ENCODE measurements at regions not wholly inside any gene's neighbourhood (a gene's known extent, or its start where the extent isn't known, plus 50 kb on each side); places are given as distances from the start of the nearest gene placed in this dataset.

- DNase-seq (ENCODE audit: low spot score) = no peak
Measured at GRCh38 chr6:167643223-167643622, 183.5 kb upstream of the AFDN start.

DNA sequence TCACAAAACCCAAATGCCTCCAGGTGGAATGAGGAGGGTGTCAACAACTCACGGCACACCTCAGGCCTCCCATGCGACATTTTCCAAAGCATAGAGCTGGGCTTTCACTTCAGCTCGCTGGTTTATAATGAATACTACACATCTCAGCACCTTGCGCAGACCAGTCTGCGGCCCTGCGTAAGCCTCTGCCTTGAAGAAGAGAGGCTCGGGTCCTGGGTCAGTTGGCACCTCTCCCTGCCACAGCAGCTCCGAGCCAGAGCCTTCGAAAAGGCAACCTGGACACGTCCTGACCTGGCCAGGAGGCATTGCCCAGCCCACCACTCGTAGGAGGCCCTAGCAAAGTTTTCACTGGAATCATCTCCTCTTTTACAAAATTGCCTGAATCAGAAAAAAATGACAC lies 183.0 kb upstream of the AFDN start:
- DNase-seq (ENCODE audit: low spot score) = no peak

DNA sequence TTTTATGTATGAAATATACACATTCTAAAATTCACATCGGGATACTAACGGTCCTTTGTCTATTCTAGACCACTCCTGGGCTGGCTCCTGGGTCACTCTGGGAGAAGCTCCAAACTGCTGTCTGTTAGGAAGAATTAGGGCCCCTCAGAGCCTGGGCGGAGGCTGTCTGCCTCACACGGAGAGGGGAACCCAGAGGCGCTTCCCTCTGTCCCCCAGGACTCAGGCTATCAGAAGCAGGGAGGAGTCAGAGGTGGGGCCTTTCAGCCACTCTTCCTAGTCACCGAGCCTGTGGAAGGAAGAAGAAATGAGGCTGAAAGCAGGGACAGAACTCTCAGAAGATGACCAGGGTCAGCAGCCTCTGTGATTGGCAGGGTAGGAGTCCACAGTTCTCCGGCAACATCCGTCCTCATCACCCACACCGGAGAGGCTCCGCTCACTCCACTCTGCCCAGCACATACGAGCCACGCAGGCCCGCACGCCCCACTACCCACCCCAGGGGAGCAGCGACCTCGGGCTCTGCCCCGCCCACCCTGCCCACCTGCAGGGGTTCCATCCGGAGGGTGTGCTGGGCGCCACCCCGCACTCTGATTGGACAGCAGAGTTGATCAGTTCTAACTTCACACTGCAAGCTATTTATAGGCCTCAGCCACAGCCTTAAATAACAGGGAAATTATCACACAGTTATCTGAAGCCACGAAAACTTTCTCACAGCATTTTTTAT lies 182.1 kb upstream of the AFDN start:
- no peak for DNase-seq (ENCODE audit: low spot score)

- no peak for DNase-seq (ENCODE audit: low spot score)
Measured at GRCh38 chr6:167645368-167645767, 181.3 kb upstream of the AFDN start.

DNA sequence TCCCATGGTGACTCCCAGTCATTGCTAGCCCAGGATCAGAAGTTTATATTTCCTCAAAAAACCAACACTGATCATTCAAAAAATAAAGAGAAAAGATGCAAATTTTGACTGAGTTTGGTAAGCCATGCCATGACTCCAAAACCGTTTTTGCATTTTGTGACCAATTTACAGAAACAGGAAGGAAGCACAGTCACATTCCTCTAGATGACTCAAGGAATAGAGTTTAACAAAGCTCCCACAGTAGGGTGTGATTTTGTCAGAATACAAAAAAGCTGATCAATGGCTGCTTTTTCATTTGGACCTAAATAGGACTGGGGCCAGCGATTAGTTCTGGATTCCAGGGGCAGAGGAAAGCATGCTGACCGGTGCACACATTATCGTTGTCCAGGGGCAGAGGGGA lies 179.4 kb upstream of the AFDN start:
- DNase-seq (ENCODE audit: low spot score) = no peak

GRCh38 chr6:167647737-167648470 lies 178.8 kb upstream of the AFDN start:
- DNase-seq (ENCODE audit: low spot score) = no peak

GRCh38 chr6:167648501-167649278 lies 178.0 kb upstream of the AFDN start:
- DNase-seq (ENCODE audit: low spot score) = no peak

DNA sequence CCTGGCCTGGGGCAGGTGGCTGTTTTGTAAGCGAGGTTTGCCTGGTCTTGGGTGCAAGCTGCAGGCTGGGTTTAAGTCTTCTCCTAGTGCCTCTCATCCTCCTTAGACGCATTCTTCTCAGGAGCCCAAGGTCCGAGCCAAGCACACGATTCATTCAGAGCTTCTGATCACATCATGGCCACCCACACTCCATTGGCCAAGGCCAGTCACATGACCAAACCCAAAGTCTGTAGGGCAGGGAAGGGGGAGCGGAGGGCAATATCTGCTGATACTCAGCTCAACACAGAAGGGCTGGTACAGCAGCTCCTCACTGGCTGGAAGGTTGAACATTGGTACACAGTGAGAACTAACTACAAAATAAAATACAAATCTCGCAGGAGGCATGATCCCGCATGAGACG lies 177.2 kb upstream of the AFDN start:
- no peak for DNase-seq (ENCODE audit: low spot score)

DNA sequence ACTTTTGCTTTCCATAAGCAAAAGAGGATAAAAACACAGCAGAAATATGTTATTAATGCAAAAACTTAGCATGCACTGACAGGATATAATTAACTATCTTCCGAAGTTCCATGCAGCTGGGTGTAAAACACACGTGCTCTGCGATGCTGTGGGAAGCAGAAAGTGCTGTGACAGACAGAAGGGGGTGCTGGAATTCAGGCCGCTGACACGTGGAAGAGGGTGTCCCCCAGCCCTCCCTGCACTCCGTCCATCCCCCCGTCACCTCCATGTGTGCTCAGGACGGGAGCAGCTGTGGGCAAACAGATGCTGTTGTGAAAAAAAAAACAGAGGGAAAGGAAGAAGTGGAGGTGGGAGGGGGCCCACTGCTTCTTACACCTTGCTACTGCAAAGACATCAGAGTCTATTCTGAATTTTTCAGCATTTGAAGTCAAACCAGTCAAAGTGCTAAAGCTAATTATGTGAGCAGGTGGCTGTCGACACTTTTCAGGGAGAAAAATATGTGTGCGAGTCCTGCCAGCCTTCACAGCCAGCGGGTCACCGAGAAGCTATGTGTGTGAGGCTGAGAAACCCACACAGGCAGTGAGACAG lies 175.9 kb upstream of the AFDN start:
- no peak for DNase-seq (ENCODE audit: low spot score)

DNA sequence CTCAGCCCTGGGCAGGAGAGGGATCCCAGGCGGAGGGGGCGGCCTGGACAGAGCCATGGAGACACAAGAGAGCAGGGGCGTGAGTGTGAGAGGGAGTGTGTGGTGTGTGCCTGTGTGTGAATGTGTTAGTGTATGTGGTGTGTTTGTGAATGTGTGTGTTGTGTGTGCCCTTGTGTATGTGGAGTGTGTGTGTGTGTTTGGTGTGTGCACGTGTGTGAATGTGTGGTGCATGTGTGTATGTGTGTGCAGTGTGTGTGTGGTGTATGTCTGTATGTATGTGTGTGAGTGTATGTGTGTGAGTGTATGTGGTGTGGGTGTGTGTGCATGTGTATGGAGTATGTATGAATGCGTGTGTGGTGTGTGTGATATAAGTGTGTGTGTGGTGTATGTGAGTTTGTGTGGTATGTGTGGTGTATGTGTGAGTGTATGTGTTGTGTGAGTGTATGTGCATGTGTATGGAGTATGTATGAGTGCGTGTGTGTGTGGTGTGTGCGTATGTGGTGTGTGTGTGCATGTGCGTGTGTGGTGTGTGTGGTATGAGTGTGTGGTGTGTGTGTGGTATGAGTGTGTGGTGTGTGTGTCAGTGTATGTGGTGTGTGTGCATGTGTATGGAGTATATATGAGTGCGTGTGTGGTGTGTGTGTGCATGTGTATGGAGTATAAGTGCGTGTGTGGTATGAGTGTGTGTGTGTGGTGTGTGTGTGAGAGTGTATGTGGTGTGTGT lies 175.2 kb upstream of the AFDN start:
- no peak for DNase-seq (ENCODE audit: low spot score)

- DNase-seq (ENCODE audit: low spot score) = no peak
Measured at GRCh38 chr6:167652042-167652700, 174.5 kb upstream of the AFDN start.

DNA sequence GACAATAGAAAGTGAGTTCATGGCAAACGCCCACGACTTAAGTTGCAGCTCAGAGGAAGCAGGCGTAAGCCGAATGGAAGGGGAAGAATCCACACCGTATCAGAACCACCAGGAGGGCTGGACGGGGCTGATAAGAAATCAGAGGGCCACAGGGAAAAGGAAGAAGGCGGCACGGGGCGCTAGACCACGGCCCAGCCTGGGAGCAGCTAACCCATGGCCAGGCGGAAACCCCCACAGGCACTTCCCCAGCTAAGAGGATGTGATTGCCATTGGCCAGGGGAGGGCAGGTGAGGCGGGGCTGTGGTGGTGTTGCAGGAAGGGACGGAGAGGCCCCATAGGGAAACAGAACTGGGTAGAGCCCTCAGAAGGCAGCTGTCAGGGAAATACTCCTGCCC lies 174.0 kb upstream of the AFDN start:
- DNase-seq (ENCODE audit: low spot score) = no peak

GRCh38 chr6:167653561-167653960 lies 173.2 kb upstream of the AFDN start:
- DNase-seq (ENCODE audit: low spot score) = no peak

DNA sequence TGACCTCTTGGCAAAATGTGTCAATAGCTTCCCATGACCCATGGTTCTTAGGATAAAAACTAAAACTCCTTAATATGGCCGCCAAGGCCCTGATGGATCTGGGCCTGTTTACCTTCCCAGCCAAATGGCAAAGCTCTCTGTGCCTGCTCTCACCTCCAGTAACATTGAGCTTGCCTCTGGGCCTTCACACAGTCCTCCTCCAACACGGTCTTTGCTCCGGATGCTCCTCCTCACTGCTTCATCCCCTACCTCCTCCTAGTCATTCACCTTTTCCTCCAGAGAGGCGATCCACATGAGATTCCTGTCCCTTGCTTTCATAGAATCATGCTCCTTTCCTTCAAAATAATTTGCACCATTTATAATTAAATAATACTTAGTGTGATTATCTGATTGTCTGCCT lies 172.3 kb upstream of the AFDN start:
- DNase-seq (ENCODE audit: low spot score) = no peak

- no peak for DNase-seq (ENCODE audit: low spot score)
Measured at GRCh38 chr6:167655174-167655821, 171.4 kb upstream of the AFDN start.

DNA sequence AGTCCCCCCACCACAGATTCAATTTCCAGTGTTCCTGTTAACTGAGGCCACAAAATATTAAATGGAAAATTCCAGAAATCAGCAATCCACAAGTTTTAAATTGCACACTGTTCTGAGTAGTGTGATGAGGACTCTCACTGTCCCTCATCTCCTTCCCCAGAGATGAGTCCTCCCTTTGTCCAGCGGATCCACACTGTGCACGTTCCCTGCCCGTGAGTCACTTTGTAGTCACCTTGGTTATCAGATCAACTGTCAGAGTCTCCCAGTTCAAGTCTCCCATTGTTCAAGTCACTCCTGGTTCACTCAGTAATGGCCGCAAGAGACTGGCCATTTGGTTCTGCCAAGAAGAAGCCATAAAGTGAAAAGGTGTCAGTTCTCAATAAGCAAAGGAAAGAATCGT lies 168.6 kb upstream of the AFDN start:
- DNase-seq (ENCODE audit: low spot score) = no peak

DNA sequence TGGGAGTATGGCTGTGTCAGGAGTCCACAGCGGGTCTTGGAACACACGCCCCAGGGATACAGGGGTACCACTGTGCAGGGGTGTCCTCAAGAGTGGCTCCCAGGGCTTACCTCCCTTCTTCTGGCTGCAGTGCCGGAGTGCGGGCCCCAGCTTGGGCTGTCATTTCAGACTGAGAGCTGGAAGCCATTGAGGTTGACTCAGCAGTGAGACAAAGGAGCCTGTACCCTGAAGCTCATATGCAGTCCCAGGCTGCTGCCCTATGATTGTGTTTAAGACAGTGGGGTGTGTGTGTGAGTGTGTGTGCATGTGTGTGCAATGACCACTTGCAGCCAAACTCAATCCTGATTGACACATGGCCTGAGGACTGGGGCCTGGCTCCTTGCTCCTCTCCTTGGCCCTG lies 167.7 kb upstream of the AFDN start:
- no peak for DNase-seq (ENCODE audit: low spot score)

GRCh38 chr6:167660424-167660823 lies 166.3 kb upstream of the AFDN start:
- DNase-seq (ENCODE audit: low spot score) = no peak

- DNase-seq (ENCODE audit: low spot score) = no peak
Measured at GRCh38 chr6:167660944-167661551, 165.7 kb upstream of the AFDN start.

DNA sequence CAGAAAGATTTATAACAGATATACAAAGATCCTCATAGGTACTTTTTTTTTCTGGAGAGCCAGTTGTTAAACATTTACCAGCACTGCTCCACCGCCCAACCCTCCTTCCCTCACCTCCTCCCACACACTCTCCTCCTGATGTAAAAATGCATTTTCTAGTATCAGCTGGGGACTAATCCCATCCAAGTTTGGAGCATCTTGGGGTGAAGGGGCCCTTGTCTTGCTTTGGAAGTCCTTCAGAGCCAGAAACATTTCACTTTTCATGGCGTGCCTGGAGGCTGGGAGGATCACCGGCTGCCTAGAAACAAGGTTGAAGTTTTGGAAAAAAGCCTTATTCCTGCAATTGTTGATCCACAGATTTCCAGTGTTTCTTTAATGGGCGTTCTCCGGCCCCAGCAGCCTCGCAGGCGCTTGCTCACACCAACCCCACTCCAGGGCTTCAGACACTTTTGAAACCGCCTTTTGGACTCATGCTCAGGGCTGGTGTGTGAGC lies 165.1 kb upstream of the AFDN start:
- no peak for DNase-seq (ENCODE audit: low spot score)

All from AG08395 (cell line).